HG03460 (cell line): ENCODE measurements at regions not wholly inside any gene's neighbourhood (a gene's known extent, or its start where the extent isn't known, plus 50 kb on each side); places are given as distances from the start of the nearest gene placed in this dataset.

ENCODE experiments used
- ATAC-seq: cut with Tn5 transposase; IDR thresholded peaks from one replicate; pipeline ENCODE4 v1.9.1; 2021; ENCODE audit not compliant: unreplicated experiment

- ATAC-seq = no peak
These were observed 109.4 kb upstream of the SPACA1 start for GRCh38 chr6:87938287-87938686.

- no peak for ATAC-seq
These were observed 111.6 kb upstream of the SPACA1 start for GRCh38 chr6:87936065-87936464.

- no peak for ATAC-seq
These were observed 112.4 kb upstream of the SPACA1 start for GRCh38 chr6:87935196-87935595.

GRCh38 chr6:87932361-87932760 lies 115.3 kb upstream of the SPACA1 start:
- ATAC-seq = no peak

- peak; percentile 52 for ATAC-seq
These were observed 117.8 kb upstream of the SPACA1 start for GRCh38 chr6:87929843-87930288.

GRCh38 chr6:87926687-87927086 lies 121.0 kb upstream of the SPACA1 start:
- no peak for ATAC-seq

- no peak for ATAC-seq
These were observed 121.6 kb upstream of the SPACA1 start for GRCh38 chr6:87926072-87926471.

GRCh38 chr6:87925373-87926060 lies 122.1 kb upstream of the SPACA1 start:
- ATAC-seq = peak; percentile 51

GRCh38 chr6:87923389-87924050 lies 124.1 kb upstream of the SPACA1 start:
- ATAC-seq = no peak

- ATAC-seq = peak; percentile 70
These were observed 124.7 kb upstream of the SPACA1 start for GRCh38 chr6:87922947-87923330.

GRCh38 chr6:87922196-87922946 lies 125.3 kb upstream of the SPACA1 start:
- peak; percentile 8 for ATAC-seq

GRCh38 chr6:87921034-87921433 lies 126.6 kb upstream of the SPACA1 start:
- ATAC-seq = no peak

- ATAC-seq = no peak
These were observed 127.4 kb upstream of the SPACA1 start for GRCh38 chr6:87920245-87920644.

- no peak for ATAC-seq
These were observed 128.2 kb upstream of the SPACA1 start for GRCh38 chr6:87919416-87919815.

GRCh38 chr6:87919001-87919400 lies 128.6 kb upstream of the SPACA1 start:
- no peak for ATAC-seq

GRCh38 chr6:87918461-87918941 lies 129.1 kb upstream of the SPACA1 start:
- ATAC-seq = no peak

GRCh38 chr6:87917886-87918285 lies 129.8 kb upstream of the SPACA1 start:
- no peak for ATAC-seq

GRCh38 chr6:87916446-87916845 lies 131.2 kb upstream of the SPACA1 start:
- no peak for ATAC-seq

GRCh38 chr6:87914637-87915395 lies 132.8 kb upstream of the SPACA1 start:
- ATAC-seq = no peak

GRCh38 chr6:87913974-87914373 lies 133.7 kb upstream of the SPACA1 start:
- ATAC-seq = no peak

GRCh38 chr6:87912102-87912501 lies 135.5 kb upstream of the SPACA1 start:
- ATAC-seq = no peak
